Activated CD8-positive, alpha-beta T cell treated with anti-CD3 and anti-CD28 coated beads for 36 hours (primary cell): ENCODE measurements at regions not wholly inside any gene's neighbourhood (a gene's known extent, or its start where the extent isn't known, plus 50 kb on each side); places are given as distances from the start of the nearest gene placed in this dataset.

Source experiments
- ATAC-seq: fragments of 200-7000 bp; cut with Tn5 transposase; one replicate; pipeline ENCODE4 v1.10.0; 2021; ENCODE audit warnings: mild to moderate bottlenecking, moderate library complexity
- CTCF ChIA-PET: fragments of 350-600 bp; sonication (Branson Sonifier 250); formaldehyde crosslinking; loops from one replicate; lab custom pipeline; 2021; ENCODE audit warnings: antibody characterized with exemption; lab: Charles Lee
- POLR2A ChIA-PET: fragments of 350-600 bp; sonication (Branson Sonifier 250); formaldehyde crosslinking; loops from one replicate; lab custom pipeline; 2021; ENCODE audit warnings: antibody characterized with exemption; lab: Charles Lee
- DNase-seq: peaks from one replicate; pipeline ENCODE4 v3.0.0-alpha.2; 2020
- H3K27ac Mint-ChIP-seq: one replicate; pipeline ENCODE4 v1.8.0; 2021; ENCODE audit warnings: mild to moderate bottlenecking, mixed read lengths
- H3K27me3 Mint-ChIP-seq: one replicate; pipeline ENCODE4 v1.8.0; 2021; ENCODE audit warnings: mixed read lengths
- H3K36me3 Mint-ChIP-seq: one replicate; pipeline ENCODE4 v1.8.0; 2021; ENCODE audit warnings: low read depth, mixed read lengths
- H3K4me1 Mint-ChIP-seq: one replicate; pipeline ENCODE4 v1.8.0; 2021; ENCODE audit warnings: low read depth, mixed read lengths
- H3K4me3 Mint-ChIP-seq: one replicate; pipeline ENCODE4 v1.8.0; 2021; ENCODE audit warnings: mild to moderate bottlenecking, moderate library complexity, mixed read lengths
- H3K9me3 Mint-ChIP-seq: one replicate; pipeline ENCODE4 v1.8.0; 2021; ENCODE audit warnings: mixed read lengths
- intact Hi-C: fragments of 100-400 bp; cut with micrococcal nuclease; formaldehyde crosslinking; loops from one replicate; pipeline ENCODE4 v1.10.0; 2022
- TF ChIP-seq, protein P1 (sequence below): fragments of 200-600 bp; IDR thresholded peaks from one replicate; pipeline ENCODE4 v1.8.0; 2022; ENCODE audit warnings: antibody characterized with exemption, mild to moderate bottlenecking

DNA sequence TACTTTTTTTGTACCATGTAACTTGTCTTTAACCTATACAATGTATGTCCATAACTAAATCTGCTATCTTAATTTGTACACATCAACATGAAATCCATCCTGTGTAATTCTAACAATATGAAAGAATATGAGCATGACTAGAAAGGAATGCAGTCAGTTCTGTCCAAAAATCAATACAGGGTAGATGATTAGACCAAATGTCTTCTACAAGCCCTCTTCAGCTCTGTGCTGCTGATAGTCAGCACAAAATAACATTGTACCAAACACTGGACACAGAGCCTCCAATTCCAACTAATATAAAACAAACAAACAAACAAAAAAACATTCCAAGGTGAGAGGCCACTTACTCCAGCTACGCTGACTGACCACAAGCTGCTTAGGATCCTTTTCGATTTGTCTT, 301.4 kb upstream of the IRAK1BP1 start:
- no peak overlapping the region for H3K27ac Mint-ChIP-seq
- ChIA-PET CTCF (no interaction called here), POLR2A (no interaction called here)
- ATAC-seq (no peak), DNase-seq (no peak)
- H3K4me3 Mint-ChIP-seq: no peak overlapping the region
- H3K36me3 Mint-ChIP-seq: no peaks in the 10 kb centered on the region
- H3K27me3 Mint-ChIP-seq: no peaks in the 10 kb centered on the region
- peaks cover 7% of the 10 kb centered on the region for H3K9me3 Mint-ChIP-seq
- intact Hi-C loops: no loop called here
- no peaks in the 10 kb centered on the region for H3K4me1 Mint-ChIP-seq
- TF ChIP-seq, protein P1, sequence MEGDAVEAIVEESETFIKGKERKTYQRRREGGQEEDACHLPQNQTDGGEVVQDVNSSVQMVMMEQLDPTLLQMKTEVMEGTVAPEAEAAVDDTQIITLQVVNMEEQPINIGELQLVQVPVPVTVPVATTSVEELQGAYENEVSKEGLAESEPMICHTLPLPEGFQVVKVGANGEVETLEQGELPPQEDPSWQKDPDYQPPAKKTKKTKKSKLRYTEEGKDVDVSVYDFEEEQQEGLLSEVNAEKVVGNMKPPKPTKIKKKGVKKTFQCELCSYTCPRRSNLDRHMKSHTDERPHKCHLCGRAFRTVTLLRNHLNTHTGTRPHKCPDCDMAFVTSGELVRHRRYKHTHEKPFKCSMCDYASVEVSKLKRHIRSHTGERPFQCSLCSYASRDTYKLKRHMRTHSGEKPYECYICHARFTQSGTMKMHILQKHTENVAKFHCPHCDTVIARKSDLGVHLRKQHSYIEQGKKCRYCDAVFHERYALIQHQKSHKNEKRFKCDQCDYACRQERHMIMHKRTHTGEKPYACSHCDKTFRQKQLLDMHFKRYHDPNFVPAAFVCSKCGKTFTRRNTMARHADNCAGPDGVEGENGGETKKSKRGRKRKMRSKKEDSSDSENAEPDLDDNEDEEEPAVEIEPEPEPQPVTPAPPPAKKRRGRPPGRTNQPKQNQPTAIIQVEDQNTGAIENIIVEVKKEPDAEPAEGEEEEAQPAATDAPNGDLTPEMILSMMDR: no peak

DNA sequence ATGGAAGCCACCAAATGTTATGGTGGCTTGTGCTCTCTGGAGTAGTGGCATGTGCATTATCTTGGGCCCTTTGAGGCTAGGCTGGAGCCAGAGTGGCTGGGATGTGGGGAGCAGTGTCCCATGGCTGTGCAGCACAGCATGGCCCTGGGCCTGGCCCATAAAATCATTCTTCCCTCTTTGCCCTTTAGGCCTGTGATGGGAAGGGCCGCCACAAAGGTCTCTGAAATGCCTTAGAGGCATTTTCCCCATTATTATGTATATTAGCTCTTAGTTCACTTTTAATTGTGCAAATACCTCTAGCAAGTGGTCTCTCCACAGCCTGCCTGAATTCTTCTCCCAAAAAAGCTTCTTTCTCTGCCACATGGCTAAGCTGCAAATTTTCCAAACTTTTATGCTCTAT, 297.3 kb upstream of the IRAK1BP1 start:
- Mint-ChIP-seq H3K4me1 (no peaks in the 10 kb centered on the region), H3K9me3 (peaks cover 11% of the 10 kb centered on the region), H3K27me3 (no peaks in the 10 kb centered on the region), H3K27ac (no peak overlapping the region), H3K36me3 (no peaks in the 10 kb centered on the region), H3K4me3 (no peak overlapping the region)
- CTCF ChIA-PET: no interaction called here
- POLR2A ChIA-PET: no interaction called here
- DNase-seq (no peak), ATAC-seq (no peak)
- intact Hi-C loops: no loop called here
- TF ChIP-seq, protein P1: no peak

DNA sequence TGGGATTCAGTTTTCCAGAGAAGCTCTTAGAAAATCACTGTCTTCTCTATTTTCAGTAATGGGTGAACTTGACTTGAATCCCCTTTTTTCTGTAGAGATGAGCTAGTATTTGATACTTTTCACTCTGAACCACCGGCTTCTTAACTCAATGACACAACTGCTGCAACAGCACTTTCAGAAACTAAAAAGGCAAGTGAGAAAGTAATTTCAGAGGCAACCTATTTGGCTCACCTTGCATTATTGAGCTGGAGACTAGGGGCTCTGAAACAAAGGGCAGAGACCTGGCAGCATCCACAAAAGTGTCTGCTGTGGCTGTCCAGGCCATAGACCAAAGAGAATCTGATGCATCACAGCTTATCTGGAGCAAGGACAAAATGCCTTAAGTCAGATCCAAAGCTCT, 289.8 kb upstream of the IRAK1BP1 start:
- Mint-ChIP-seq H3K4me3 (no peak overlapping the region), H3K27ac (no peak overlapping the region), H3K36me3 (no peaks in the 10 kb centered on the region), H3K27me3 (no peaks in the 10 kb centered on the region), H3K9me3 (peaks cover 3% of the 10 kb centered on the region), H3K4me1 (no peaks in the 10 kb centered on the region)
- ATAC-seq (no peak), DNase-seq (no peak)
- POLR2A ChIA-PET: no interaction called here
- intact Hi-C loops: no loop called here
- TF ChIP-seq, protein P1: no peak
- CTCF ChIA-PET: no interaction called here

- intact Hi-C loops: no loop called here
- ChIA-PET CTCF (no interaction called here), POLR2A (no interaction called here)
- no peak for ATAC-seq
- no peak overlapping the region for H3K27ac Mint-ChIP-seq
- no peaks in the 10 kb centered on the region for H3K36me3 Mint-ChIP-seq
- no peaks in the 10 kb centered on the region for H3K27me3 Mint-ChIP-seq
- H3K4me3 Mint-ChIP-seq: no peak overlapping the region
- no peaks in the 10 kb centered on the region for H3K4me1 Mint-ChIP-seq
- DNase-seq: no peak
- H3K9me3 Mint-ChIP-seq: no peaks in the 10 kb centered on the region
- TF ChIP-seq, protein P1: no peak
Observed at GRCh38 chr6:78578430-78578829, 288.9 kb upstream of the IRAK1BP1 start.

DNA sequence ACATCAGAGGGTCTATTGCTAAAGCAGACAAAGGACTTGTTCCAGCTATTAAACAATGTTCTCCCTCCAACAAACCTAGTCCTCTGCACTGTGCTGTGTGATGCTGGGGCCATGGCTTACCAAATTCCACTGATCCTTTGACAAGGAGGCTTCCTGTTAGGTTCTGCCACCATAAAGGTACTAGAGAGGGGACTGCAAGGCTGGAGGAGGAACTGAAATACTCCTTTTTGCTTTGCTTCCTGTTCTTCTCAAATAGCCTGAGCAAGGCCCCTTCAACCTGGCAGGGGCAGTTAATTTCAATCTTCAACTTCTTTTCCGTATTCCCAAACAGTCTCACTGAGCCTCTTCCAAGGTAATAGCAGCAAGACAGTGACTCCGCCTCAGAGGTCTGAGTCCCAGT, 286.4 kb upstream of the IRAK1BP1 start:
- Mint-ChIP-seq H3K4me1 (no peaks in the 10 kb centered on the region), H3K27ac (no peak overlapping the region), H3K36me3 (no peaks in the 10 kb centered on the region), H3K27me3 (no peaks in the 10 kb centered on the region), H3K9me3 (no peaks in the 10 kb centered on the region), H3K4me3 (no peak overlapping the region)
- POLR2A ChIA-PET: no interaction called here
- CTCF ChIA-PET: no interaction called here
- ATAC-seq (no peak), DNase-seq (no peak)
- intact Hi-C loops: no loop called here
- TF ChIP-seq, protein P1: no peak
